GM18861 (cell line): ENCODE measurements at regions not wholly inside any gene's neighbourhood (a gene's known extent, or its start where the extent isn't known, plus 50 kb on each side); places are given as distances from the start of the nearest gene placed in this dataset.

ENCODE experiments used
- ATAC-seq: cut with Tn5 transposase; IDR thresholded peaks from one replicate; pipeline ENCODE4 v1.9.1; 2021; ENCODE audit not compliant: unreplicated experiment

DNA sequence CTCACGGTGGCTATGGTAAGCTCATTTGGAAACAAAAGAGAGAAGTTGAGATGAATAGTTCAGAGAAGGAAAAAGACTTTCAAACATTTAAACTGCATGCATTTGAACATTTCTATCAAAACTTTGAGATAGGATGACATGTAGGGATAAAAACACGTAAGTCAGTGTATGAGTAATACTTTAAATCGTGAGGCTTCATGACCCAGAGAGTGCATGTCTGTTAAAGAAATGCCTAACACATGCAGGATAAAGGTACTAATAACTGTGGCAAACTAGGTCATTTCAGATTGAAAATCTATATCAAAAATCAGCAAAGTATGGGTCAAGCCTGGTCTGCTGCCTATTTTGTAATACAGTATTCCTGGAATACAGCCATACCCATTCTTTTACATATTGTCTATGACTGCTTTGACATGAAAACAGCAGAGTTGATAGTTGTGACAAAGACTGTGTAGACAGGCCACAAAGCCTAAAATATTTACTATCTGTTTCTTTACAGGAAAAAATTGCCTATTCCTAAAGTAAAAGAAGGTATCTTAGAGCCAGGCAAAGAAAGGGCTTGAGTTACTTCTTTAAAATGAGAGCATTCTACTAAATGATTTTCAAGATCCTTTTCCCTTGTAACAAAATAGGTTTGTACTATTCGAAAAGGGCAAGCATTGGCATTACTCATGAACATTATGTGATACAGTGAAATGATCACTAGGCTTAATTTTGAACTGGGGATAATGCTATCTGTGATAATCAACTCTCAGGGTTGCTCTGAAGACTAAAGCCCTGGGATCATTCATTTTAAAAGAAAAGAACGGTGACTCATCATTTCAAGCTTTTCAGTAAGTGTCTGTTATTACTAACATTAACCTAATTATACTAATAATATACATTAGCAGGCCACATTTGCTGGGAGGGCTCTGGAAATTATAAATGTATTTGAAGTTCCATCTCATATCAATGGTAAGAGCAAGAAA lies 185.9 kb downstream of the CRPPA start:
- ATAC-seq = no peak

- ATAC-seq = no peak
These were observed 186.7 kb downstream of the CRPPA start for GRCh38 chr7:16234493-16235146.

- no peak for ATAC-seq
These were observed 187.8 kb downstream of the CRPPA start for GRCh38 chr7:16233517-16233916.

DNA sequence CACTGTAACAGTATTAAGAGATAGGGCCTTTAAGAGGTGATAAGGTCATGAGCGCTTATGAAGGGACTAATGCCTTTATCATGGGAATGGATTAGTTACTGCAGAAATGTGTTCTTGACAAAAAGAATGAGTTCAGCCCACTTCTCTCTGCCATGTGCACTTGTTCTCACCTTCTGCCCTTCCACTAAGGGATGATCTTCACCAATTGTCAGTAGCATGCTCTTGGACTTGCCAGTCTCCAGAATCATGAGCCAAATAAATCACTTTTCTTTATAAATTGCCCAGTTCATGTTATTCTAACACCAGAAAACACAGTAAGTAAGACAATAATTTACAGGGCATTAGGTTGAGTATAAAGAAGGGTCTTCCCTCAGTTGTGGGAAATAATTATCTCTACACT lies 189.1 kb downstream of the CRPPA start:
- no peak for ATAC-seq

GRCh38 chr7:16223963-16224707 lies 197.2 kb downstream of the CRPPA start:
- ATAC-seq = no peak

DNA sequence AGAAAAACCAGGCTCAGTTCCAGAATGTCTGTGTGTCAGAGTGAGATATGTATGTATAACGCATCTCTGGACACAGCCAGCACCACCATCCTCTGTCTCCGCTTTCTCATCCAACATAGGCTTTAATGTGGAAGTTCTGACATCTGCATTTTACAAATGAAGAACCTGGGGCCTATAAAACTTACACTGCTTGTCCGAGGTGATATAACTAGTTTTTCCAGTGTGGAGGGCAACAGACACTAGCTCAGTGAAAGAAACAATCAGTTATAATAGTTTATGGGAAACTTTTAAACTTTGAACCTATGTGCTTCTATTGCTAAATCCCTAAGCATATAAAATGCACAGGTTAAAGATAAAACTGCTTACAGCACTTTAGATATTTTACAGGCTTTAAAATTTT lies 208.7 kb downstream of the CRPPA start:
- ATAC-seq = no peak

GRCh38 chr7:16212032-16212431 lies 209.3 kb downstream of the CRPPA start:
- no peak for ATAC-seq

GRCh38 chr7:16211402-16211925 lies 209.9 kb downstream of the CRPPA start:
- ATAC-seq = no peak

DNA sequence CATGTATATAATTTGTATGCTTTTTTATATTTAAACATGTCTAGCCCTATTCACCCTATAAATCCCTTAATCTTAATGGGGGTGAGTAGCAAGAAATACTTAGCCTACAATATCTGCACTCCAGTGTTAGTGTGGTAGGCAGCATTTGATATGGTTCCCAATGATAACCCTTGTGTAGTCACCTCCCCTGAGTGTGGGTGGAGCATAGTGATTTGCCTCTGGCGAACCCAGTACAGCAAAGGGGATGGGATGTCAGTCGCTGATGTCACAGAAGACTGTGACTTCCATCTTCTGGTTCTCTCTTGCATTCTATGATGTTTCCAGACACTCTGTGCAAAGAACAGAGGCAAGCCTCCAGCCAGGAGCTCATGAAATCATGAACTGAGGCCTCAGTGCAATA lies 211.2 kb downstream of the CRPPA start:
- ATAC-seq = no peak

DNA sequence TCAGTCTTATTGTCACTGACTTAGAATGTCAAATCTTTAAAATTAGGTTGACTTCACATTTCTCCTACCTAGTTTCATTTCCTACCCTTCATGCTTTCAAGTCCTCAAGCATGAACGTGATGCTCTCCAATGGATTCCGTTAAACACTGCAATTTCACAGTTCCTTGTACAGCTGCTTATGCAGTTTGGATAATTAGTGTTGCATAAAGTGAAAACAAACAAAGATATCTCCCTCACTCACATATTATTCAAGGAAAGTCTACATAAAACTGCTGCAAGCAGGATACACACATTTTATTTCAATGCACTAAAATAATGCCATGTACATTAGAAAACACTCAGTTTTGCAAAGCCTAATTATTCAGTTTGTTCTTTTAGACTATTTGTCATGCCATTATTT lies 214.0 kb downstream of the CRPPA start:
- ATAC-seq = no peak

DNA sequence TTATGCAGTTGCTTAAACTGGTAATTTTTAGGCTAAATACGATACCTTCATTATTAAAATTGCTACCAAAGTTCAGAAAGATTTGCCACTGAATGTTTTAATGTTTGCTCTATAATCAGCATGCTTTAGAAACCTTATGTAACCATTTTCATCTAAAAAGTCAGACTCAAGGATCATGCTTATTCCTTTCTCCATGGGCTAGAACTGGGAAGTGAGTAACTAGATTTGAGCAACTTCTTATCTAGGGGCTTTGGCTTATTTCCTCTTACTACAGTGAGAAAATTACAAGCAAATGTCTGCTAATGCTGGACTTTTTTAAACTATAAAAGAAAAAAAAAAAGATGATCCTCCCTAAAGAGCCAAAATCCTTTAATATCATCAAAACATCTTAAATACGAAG lies 215.9 kb downstream of the CRPPA start:
- ATAC-seq = no peak

DNA sequence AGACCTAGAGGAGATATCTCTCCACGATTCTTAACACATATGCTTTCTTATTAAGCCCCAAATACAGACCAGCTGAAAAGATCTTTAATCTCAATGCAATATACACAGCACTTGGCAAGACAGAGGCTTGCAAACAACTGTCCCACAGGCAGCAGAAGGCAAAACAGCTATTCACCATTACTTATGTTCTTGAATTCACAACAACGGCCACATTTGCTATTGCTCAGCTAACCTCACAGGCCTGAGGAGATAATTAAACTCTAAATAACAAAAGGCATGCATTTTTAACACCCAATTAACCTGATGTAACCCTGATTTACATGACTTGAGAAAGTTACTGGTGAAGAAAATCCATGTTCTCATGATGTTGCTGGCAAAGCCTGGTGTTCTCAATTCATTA lies 216.4 kb downstream of the CRPPA start:
- no peak for ATAC-seq

DNA sequence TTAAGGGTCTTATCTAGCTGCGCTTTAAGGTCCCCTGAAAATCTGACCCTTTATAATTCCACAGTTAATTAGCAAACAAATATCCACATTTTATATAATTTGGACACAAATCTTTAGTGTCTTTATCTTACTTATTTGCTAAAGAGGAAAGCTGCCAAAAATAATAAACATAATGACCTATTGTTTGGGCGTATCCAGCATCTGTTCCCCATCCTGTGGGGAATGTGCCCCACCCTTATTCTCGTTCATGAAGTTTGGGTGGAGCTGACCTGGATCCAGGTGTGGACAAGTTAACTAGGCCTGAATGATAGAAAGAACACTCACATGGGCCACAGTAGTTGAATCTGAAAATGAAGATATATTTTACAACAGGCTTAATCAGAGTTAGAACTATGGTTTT lies 218.3 kb downstream of the CRPPA start:
- ATAC-seq = no peak

DNA sequence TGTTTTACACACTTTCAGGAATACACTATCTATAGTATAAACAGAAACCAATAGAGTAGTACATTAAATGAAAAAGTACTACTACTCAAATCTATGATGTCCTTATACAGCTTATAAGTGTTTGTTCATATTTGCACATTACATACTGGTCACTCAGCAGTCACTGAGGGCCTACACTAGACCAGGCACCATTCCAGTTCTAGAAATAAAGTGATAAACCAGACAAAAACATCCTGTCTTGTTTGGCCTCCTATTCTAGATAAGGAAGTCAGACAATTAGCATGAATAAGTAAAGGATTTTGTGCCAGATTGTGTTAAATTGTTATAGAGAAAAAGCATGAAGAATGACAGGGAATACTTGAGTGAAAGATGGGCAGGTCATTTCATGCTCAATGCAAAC lies 219.0 kb downstream of the CRPPA start:
- ATAC-seq = no peak

GRCh38 chr7:16200591-16200990 lies 220.7 kb downstream of the CRPPA start:
- ATAC-seq = no peak

DNA sequence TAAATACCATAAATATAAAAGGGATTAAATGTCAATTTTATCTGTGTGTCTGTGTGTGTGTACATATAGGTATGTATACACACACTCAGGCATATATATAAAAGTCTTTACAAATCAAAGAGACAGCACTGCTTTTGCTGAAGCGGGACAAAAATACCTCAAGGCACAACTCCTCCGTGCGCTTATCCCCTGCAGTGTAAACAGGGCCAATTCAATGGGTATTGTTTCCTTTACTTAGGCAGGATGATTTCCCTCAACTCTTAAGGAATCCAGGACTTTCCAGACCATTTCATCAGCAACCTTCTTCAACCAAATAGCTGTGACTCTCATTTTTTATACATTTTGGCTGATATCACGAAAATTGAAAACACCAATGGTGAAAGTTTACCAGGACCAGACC lies 227.7 kb downstream of the CRPPA start:
- no peak for ATAC-seq

DNA sequence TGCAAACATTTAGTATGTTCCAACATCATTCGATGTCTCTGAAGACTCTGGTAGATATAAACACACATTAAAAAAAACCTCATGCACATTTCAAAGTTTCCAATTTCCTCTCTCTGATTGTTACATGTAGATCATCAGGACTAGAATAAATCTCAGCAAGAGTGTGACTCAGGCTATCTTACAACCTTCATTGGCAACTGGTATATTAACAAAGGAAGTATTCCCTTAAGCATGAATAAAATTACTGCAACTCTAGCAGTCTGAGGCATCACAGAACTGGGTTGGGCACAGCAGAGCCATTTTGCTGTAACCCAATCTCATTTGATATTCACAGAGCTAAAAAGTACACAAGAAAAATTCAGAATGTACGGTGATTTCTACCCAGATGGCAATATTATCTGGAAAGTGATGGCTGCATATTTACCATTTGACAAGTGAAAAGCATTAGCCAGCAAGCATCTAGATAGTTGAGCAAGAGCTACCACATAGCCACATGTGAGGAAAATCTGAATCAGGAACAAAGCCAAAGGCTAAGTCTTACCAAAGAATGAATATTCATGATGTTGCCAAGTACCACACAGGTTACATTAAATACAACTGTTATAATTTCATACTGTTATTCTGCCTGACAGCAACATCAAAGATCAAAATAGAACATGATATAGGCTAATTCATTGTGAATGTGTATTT lies 232.2 kb downstream of the CRPPA start:
- ATAC-seq = no peak

DNA sequence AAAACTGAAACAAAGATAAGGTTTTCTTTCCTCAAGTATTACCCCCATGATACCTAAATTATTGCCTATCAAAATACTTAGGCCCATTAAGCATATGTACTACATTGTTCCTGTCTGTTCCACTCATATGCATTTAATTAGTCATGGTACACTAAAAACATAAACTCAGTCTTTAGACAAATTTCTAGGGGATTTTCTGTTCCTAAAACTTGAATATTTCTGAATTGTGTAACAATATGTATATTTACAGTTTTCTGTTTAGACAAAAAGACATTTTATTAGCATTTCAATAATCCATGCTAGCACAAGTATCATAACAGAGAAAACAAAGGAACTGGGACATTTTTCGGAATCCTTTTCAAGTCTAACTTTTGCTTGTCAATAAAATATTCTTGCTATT lies 234.2 kb downstream of the CRPPA start:
- ATAC-seq = no peak

DNA sequence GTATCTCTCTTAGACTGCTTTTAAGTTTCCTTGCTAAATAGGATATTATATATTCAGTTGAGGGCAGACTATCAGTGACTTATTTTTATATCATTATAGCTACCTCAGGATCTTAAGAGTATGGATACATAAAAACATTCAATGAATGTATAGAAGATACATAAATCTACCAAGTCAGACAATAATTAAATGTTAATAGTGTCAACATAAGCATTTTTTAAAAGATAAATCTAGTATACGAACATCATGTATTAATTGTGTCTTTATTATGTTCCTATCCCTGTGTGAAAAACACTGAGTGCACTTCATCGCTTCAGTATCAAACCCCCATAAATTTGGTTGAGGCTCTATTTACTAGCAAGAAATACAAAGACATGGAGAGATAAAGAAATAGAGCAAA lies 242.8 kb downstream of the CRPPA start:
- ATAC-seq = no peak

- no peak for ATAC-seq
These were observed 243.2 kb downstream of the CRPPA start for GRCh38 chr7:16178092-16178491.

DNA sequence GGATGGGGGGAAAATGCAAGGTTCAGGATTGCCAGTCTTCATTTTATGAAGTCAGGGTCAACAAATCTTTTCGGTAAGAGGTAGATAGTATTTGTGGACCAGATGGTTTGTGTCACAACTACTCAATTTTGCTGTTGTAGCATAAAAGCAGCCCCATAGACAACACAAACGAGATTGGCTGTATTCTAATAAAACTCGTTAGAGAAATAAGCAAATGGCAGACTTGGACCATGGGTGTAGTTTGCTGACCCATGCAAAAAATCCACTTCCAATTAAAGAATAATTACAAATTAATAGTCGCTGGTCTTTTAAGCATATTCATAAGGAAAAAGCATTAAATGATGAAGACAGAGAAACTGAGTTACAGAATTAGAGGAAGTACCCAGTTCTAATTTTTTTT lies 247.1 kb downstream of the CRPPA start:
- no peak for ATAC-seq
